ENCODE measurements at regions not wholly inside any gene's neighbourhood (a gene's known extent, or its start where the extent isn't known, plus 50 kb on each side); places are given as distances from the start of the nearest gene placed in this dataset.

DNA sequence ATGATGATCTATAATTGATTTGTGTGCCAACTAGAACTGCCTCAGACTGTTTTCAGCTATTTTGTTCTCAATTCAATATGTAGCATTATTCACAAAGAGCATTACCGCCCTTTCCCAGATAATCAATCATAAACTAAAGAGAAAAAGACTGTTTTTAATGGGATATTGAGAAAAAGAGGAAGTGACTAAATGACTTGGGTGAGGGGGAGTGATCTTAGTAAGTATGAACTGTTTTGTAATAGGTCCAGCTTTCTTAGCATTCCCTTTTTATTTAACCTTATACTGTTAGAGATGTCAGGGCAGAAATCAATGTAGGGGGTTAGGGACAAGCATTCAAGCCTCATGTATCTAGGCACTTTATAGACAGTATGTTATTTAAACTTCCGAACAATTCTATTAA, 157.8 kb upstream of the DPYD start:
- TF ChIP-seq, protein P1, sequence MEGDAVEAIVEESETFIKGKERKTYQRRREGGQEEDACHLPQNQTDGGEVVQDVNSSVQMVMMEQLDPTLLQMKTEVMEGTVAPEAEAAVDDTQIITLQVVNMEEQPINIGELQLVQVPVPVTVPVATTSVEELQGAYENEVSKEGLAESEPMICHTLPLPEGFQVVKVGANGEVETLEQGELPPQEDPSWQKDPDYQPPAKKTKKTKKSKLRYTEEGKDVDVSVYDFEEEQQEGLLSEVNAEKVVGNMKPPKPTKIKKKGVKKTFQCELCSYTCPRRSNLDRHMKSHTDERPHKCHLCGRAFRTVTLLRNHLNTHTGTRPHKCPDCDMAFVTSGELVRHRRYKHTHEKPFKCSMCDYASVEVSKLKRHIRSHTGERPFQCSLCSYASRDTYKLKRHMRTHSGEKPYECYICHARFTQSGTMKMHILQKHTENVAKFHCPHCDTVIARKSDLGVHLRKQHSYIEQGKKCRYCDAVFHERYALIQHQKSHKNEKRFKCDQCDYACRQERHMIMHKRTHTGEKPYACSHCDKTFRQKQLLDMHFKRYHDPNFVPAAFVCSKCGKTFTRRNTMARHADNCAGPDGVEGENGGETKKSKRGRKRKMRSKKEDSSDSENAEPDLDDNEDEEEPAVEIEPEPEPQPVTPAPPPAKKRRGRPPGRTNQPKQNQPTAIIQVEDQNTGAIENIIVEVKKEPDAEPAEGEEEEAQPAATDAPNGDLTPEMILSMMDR (IDR thresholded peaks at IDR 0.05) = no peak
- no peak for TF ChIP-seq POLR2A (IDR thresholded peaks at IDR 0.05)

All from adrenal gland (tissue), 5 donors.